Activated CD8-positive, alpha-beta T cell treated with anti-CD3 and anti-CD28 coated beads, Interleukin-2, amount 10 ng/mL, durations not matched to agents 7 days and 5 days (primary cell): ENCODE measurements at regions not wholly inside any gene's neighbourhood (a gene's known extent, or its start where the extent isn't known, plus 50 kb on each side); places are given as distances from the start of the nearest gene placed in this dataset.
"Not testable (repeated sequence)": the region's sequence is repeated elsewhere in the genome, so short reads cannot be mapped to it uniquely, and the experiment has no call there.

Experiments
- ATAC-seq: fragments of 150-1000 bp; cut with Tn5 transposase; one replicate; pipeline ENCODE4 v1.10.0; 2021; ENCODE audit warnings: moderate library complexity
- CTCF ChIA-PET: fragments of 350-600 bp; sonication (Branson Sonifier 250); formaldehyde crosslinking; loops from one replicate; lab custom pipeline; 2021; ENCODE audit warnings: antibody characterized with exemption; lab: Charles Lee
- POLR2A ChIA-PET: fragments of 350-600 bp; sonication (Branson Sonifier 250); formaldehyde crosslinking; loops from one replicate; lab custom pipeline; 2021; ENCODE audit warnings: antibody characterized with exemption; lab: Charles Lee
- DNase-seq: peaks from one replicate; pipeline ENCODE4 v3.0.0-alpha.2; 2020
- H3K27ac Mint-ChIP-seq: one replicate; pipeline ENCODE4 v1.8.0; 2021; ENCODE audit warnings: mild to moderate bottlenecking, mixed read lengths
- H3K27me3 Mint-ChIP-seq: one replicate; pipeline ENCODE4 v1.8.0; 2021; ENCODE audit warnings: low read depth, mixed read lengths
- H3K36me3 Mint-ChIP-seq: one replicate; pipeline ENCODE4 v1.8.0; 2021; ENCODE audit warnings: low read depth, mixed read lengths
- H3K4me1 Mint-ChIP-seq: one replicate; pipeline ENCODE4 v1.8.0; 2021; ENCODE audit warnings: low read depth, mixed read lengths
- H3K4me3 Mint-ChIP-seq: one replicate; pipeline ENCODE4 v1.8.0; 2021; ENCODE audit warnings: mild to moderate bottlenecking, mixed read lengths
- H3K9me3 Mint-ChIP-seq: one replicate; pipeline ENCODE4 v1.8.0; 2022; ENCODE audit warnings: mixed read lengths; ENCODE audit not compliant: insufficient read depth

DNA sequence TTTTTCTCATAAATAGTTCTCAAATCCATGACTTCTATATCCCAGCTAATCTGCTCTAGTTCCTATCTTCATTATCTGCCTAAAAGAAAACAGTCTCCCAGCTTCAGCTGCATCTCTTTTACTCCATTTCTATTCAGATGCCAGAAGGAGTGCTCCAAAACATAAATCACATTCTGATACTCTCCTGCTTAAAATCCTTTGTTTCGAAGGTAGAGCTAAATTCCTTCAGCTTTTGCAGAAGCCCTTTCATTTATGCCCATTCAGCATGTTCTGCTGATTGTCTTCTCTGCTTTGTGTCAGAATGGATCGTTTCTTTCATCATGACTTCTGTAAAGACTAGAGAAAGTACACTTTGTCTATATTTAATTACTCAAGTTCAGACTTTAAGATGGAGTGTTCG lies 440.1 kb upstream of the SMIM31 start:
- ChIA-PET CTCF (no interaction called here), POLR2A (no interaction called here)
- Mint-ChIP-seq H3K4me1 (no peaks in the 10 kb centered on the region), H3K9me3 (no peaks in the 10 kb centered on the region), H3K27ac (no peak overlapping the region), H3K4me3 (no peak overlapping the region), H3K27me3 (no peaks in the 10 kb centered on the region), H3K36me3 (no peaks in the 10 kb centered on the region)
- DNase-seq = no peak
- ATAC-seq = no peak

DNA sequence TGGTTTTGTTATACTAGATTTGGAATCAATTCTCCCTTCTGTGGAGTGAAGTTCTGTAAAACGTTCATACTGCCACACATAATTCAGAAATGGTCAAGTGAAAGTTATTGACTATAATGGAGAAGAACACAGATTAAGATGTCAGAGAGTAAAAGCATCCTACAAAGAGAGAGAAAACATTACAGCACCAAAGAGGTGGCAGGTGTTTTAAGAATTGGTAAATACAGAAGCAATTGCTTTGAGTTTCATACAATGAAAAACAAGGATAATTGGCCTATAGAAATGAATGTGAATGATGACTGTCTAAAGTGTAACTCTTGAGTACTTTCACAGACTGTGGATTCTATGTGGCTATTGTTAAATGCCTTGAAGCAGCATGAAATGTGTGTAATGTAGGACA lies 435.6 kb upstream of the SMIM31 start:
- ChIA-PET CTCF (no interaction called here), POLR2A (no interaction called here)
- no peaks in the 10 kb centered on the region for H3K9me3 Mint-ChIP-seq
- H3K27me3 Mint-ChIP-seq = no peaks in the 10 kb centered on the region
- no peak for DNase-seq
- ATAC-seq = no peak
- H3K4me1 Mint-ChIP-seq = no peaks in the 10 kb centered on the region
- no peaks in the 10 kb centered on the region for H3K36me3 Mint-ChIP-seq
- H3K4me3 Mint-ChIP-seq = no peak overlapping the region
- no peak overlapping the region for H3K27ac Mint-ChIP-seq

DNA sequence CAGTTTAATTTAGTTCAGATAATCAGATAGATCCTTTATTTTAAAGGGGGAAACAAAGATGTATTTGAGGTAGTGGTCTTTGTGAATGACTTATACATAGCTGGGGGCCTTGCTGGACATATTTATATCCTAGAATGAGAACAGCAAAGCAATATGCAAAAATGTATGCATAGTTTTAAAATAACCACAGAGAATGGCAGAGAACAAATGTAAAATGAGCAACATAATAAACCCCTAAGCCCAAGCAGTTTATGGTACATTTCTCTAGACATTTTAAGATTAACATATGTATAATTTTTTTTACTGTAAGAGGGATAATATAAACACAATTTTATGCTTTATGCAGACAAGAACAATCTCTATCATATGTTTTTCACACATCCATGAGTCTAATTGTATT lies 434.2 kb upstream of the SMIM31 start:
- no peaks in the 10 kb centered on the region for H3K4me1 Mint-ChIP-seq
- no peak for ATAC-seq
- ChIA-PET CTCF (no interaction called here), POLR2A (no interaction called here)
- no peak for DNase-seq
- H3K27ac Mint-ChIP-seq = no peak overlapping the region
- H3K27me3 Mint-ChIP-seq = no peaks in the 10 kb centered on the region
- H3K9me3 Mint-ChIP-seq = no peaks in the 10 kb centered on the region
- no peaks in the 10 kb centered on the region for H3K36me3 Mint-ChIP-seq
- H3K4me3 Mint-ChIP-seq = no peak overlapping the region

DNA sequence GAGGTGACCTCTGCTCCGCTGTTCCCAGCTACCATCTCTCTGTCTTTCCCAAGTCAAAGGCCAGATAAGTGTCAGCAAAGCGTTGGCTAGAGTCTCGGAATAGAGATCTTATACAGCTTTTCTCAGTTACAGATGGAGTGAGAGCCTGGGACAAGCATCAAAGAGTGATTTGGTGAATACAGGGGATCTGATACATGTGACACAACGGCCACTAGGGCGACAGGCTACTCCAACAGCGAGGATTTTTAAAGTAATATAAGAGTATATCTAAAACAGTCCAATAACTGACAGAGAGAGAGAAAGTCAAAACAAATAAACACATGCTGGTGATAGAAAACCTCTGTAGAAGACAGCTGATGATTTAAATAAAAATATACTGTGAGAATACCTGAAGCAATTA lies 433.1 kb upstream of the SMIM31 start:
- no peaks in the 10 kb centered on the region for H3K36me3 Mint-ChIP-seq
- H3K9me3 Mint-ChIP-seq = no peaks in the 10 kb centered on the region
- no peaks in the 10 kb centered on the region for H3K4me1 Mint-ChIP-seq
- DNase-seq (no peak), ATAC-seq (no peak)
- no peak overlapping the region for H3K4me3 Mint-ChIP-seq
- no peak overlapping the region for H3K27ac Mint-ChIP-seq
- H3K27me3 Mint-ChIP-seq = no peaks in the 10 kb centered on the region
- ChIA-PET POLR2A (no interaction called here), CTCF (no interaction called here)

DNA sequence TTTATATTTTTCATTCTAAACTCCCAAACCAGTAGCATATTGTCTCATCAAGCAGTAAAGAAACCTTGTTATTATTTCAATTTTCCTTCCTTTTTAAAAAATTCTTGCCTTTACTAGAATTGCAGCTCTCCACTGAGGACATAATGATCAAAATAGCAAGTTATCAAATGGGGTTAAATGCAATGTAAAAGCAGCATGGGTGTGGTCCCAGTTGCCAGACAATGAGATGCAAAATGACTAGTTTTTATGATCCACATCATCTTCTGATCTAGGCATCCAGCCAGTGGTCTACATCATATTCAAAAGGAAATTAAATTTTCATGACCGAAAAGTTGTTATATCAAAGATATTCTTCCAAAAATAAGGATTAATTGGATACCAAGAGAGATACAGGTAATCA lies 427.9 kb upstream of the SMIM31 start:
- no peaks in the 10 kb centered on the region for H3K4me1 Mint-ChIP-seq

DNA sequence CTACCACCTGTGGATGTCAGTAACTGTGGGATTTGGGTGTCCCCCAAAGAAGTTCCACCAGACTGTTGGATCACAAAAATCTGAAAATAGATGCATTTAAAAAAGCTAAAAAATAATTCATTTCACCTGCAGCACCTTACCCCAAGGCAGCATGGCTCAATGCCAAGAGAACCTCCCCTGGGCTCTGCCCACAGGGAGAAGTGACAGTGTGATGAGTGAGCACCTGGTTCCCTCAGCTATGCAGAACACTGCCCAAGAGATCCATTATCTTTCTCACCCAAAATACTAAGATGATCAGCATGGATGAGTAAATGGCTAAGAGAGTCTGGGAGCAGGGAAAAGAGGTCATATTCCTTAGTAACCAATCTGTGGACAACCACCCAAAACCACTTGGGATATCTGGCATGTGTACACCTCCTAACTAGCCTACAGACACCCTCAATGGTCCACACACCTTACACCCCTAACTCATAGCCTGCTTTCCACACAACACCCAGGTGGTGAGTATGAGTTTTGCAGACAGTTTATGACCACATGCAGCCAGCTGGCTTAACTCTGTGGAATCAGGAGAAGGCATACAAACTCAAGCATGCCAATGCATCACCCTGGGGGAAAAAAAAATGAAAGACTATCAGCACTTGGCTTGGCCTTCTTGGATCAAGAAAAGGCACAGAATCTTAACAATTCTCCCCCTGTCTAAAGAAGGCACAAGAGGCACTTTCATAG lies 416.5 kb upstream of the SMIM31 start:
- DNase-seq = no peak
- Mint-ChIP-seq H3K4me3 (no peak overlapping the region), H3K36me3 (no peaks in the 10 kb centered on the region), H3K4me1 (no peaks in the 10 kb centered on the region), H3K27ac (no peak overlapping the region), H3K27me3 (no peaks in the 10 kb centered on the region), H3K9me3 (peaks cover 4% of the 10 kb centered on the region)
- ATAC-seq = no peak
- CTCF ChIA-PET = no interaction called here
- POLR2A ChIA-PET = no interaction called here

More for the DNA sequence above, 427.9 kb upstream of the SMIM31 start:
- CTCF ChIA-PET = no interaction called here
- DNase-seq = no peak
- ATAC-seq = no peak
- H3K4me3 Mint-ChIP-seq = no peak overlapping the region
- POLR2A ChIA-PET = no interaction called here
- H3K9me3 Mint-ChIP-seq = no peaks in the 10 kb centered on the region
- H3K27me3 Mint-ChIP-seq = no peaks in the 10 kb centered on the region
- H3K27ac Mint-ChIP-seq = no peak overlapping the region
- no peaks in the 10 kb centered on the region for H3K36me3 Mint-ChIP-seq

DNA sequence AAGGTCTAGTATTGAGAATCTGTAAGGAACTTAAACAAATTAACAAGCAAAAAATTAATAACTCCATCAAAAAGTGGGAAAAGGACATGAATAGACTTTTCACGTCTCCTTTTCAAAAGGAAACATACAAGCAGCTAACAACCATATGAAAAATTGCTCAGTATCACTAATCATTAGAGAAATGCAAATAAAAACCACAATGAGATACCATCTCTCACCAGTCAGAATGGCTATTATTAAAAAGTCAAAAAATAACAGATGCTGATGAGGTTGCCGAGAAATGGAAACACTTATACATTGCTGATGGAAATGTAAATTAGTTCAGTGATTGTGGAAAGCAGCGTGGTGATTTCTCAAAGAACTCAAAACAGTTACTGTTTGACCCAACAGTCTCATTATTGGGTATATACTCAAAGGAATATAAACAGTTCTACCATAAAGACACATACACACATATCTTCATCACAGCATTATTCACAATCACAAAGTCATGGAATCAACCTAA lies 410.4 kb upstream of the SMIM31 start:
- ATAC-seq (no peak), DNase-seq (no peak)
- no peaks in the 10 kb centered on the region for H3K4me1 Mint-ChIP-seq
- no peak overlapping the region for H3K4me3 Mint-ChIP-seq
- POLR2A ChIA-PET = no interaction called here
- H3K27me3 Mint-ChIP-seq = no peaks in the 10 kb centered on the region
- CTCF ChIA-PET = no interaction called here
- H3K36me3 Mint-ChIP-seq = no peaks in the 10 kb centered on the region
- peaks cover 4% of the 10 kb centered on the region for H3K9me3 Mint-ChIP-seq
- H3K27ac Mint-ChIP-seq = no peak overlapping the region

DNA sequence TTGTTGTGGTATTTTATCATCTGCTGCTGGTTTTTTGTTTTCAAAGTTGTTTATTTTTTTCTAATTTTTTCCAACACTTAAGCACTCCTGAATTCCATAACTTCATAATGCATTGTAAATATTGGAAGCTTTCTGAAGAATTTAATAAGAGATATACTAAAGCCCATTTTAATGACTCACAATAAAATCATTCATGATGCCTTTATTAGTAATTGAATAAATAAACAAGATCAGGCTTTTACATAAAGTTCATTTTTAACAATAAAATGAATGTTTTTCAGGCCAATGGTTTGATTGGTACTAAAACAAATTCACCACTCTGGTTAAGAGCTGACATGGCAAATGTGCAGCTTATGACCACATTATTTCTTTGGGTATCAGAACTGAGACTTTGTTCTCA lies 408.2 kb upstream of the SMIM31 start:
- no peaks in the 10 kb centered on the region for H3K9me3 Mint-ChIP-seq
- H3K4me3 Mint-ChIP-seq = no peak overlapping the region
- H3K27ac Mint-ChIP-seq = no peak overlapping the region
- CTCF ChIA-PET = no interaction called here
- no peak for DNase-seq
- POLR2A ChIA-PET = no interaction called here
- no peaks in the 10 kb centered on the region for H3K27me3 Mint-ChIP-seq
- no peak for ATAC-seq
- H3K36me3 Mint-ChIP-seq = no peaks in the 10 kb centered on the region
- H3K4me1 Mint-ChIP-seq = no peaks in the 10 kb centered on the region

DNA sequence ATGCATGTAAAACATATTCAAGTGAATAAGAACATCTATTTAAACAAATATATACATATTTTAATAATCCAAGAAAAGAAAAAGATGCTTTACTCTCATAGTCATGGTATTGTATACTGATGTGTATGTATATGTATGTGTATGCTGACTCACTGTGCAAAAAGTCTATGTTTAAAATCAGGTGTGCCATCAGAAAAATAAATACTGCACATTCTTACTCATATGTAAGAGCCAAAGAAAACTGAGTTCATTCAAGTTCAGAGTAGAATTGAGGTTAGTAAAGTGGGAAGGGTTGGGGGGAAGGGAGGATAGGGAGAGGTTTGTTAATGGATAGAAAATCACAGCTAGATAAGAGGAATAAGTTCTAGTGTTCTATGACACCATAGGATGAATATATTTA lies 403.9 kb upstream of the SMIM31 start:
- Mint-ChIP-seq H3K4me3 (no peak overlapping the region), H3K27me3 (no peaks in the 10 kb centered on the region), H3K4me1 (no peaks in the 10 kb centered on the region), H3K36me3 (no peaks in the 10 kb centered on the region), H3K27ac (no peak overlapping the region), H3K9me3 (no peaks in the 10 kb centered on the region)
- ATAC-seq = no peak
- ChIA-PET POLR2A (no interaction called here), CTCF (no interaction called here)
- DNase-seq = no peak

DNA sequence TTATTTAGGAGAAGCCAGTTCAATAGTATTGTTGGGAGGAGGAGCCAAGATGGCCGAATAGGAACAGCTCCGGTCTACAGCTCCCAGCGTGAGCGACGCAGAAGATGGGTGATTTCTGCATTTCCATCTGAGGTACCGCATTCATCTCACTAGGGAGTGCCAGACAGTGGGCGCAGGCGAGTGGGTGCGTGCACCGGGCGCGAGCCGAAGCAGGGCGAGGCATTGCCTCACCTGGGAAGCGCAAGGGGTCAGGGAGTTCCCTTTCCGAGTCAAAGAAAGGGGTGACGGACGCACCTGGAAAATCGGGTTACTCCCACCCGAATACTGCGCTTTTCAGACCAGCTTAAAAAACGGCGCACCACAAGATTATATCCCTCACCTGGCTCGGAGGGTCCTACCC lies 403.2 kb upstream of the SMIM31 start:
- POLR2A ChIA-PET, DNase-seq, H3K4me1 Mint-ChIP-seq, H3K9me3 Mint-ChIP-seq, H3K27me3 Mint-ChIP-seq, H3K4me3 Mint-ChIP-seq, ATAC-seq, H3K36me3 Mint-ChIP-seq, CTCF ChIA-PET, H3K27ac Mint-ChIP-seq: not testable (repeated sequence)

DNA sequence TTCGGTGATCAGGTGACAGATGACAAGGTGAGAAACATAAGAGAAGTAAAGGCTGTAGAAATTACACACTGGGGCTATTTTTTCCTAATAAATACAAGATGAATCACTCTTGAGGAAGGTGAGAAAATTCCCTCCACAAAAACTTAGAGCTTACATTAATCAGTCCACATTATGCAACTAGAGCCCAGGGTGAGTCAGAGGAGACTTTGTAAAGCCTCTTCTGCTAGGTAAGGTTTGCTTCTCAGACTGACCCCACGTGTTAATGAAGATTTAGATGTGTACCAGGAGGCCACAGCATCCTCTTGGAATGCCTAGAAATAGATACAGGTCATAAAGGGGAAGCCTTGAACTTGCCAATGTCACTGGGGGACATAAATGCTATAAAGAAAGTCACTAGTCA lies 396.0 kb upstream of the SMIM31 start:
- no peaks in the 10 kb centered on the region for H3K36me3 Mint-ChIP-seq
- ChIA-PET CTCF (no interaction called here), POLR2A (no interaction called here)
- H3K4me3 Mint-ChIP-seq = no peak overlapping the region
- no peaks in the 10 kb centered on the region for H3K9me3 Mint-ChIP-seq
- no peak for DNase-seq
- no peak overlapping the region for H3K27ac Mint-ChIP-seq
- no peak for ATAC-seq
- H3K27me3 Mint-ChIP-seq = no peaks in the 10 kb centered on the region
- no peaks in the 10 kb centered on the region for H3K4me1 Mint-ChIP-seq

DNA sequence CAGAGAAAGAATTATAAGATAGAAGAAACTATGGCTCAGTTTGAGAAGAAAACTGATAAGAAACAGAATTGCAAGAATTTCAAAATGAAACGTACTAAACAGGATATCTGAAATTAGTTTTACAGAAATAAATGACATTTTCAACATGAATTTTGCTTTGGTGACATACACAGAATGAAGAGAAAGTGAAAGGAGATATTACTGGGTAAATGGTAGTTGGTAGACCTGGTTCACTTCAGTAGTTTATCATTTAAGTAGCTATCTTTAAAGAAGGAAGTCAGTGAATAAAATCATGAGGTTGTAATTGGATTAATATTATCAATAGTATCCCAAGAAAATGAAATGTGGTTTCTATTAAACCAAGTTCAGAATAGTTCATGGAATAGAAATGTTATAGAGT lies 395.5 kb upstream of the SMIM31 start:
- CTCF ChIA-PET = no interaction called here
- H3K36me3 Mint-ChIP-seq = no peaks in the 10 kb centered on the region
- H3K4me1 Mint-ChIP-seq = no peaks in the 10 kb centered on the region
- no peaks in the 10 kb centered on the region for H3K9me3 Mint-ChIP-seq
- no peak overlapping the region for H3K4me3 Mint-ChIP-seq
- POLR2A ChIA-PET = no interaction called here
- H3K27ac Mint-ChIP-seq = no peak overlapping the region
- ATAC-seq (no peak), DNase-seq (no peak)
- no peaks in the 10 kb centered on the region for H3K27me3 Mint-ChIP-seq

DNA sequence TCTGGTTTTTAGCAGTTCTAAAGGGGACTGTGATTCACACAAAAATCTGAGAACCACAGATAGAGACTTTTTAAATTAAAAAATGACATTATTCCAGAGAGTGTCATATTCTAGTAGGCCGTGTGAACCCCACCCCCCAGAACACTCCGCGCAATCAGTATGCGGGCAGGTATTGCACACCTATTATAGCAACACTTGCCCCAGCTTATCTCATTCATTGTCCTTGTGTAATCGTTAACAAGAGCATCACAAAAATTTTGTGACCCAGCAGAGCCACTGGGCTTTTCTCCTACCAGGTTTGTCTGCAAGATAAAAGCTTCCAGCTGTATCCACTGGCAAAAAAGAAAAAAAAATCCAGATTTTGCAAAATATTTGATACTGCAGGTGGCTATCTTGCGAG lies 394.1 kb upstream of the SMIM31 start:
- CTCF ChIA-PET = no interaction called here

More for the DNA sequence above, 394.1 kb upstream of the SMIM31 start:
- Mint-ChIP-seq H3K36me3 (no peaks in the 10 kb centered on the region), H3K4me3 (no peak overlapping the region), H3K4me1 (no peaks in the 10 kb centered on the region), H3K27ac (no peak overlapping the region), H3K27me3 (no peaks in the 10 kb centered on the region), H3K9me3 (no peaks in the 10 kb centered on the region)
- ATAC-seq (no peak), DNase-seq (no peak)
- POLR2A ChIA-PET = no interaction called here
